SJCRH30 (cell line): ENCODE measurements at regions not wholly inside any gene's neighbourhood (a gene's known extent, or its start where the extent isn't known, plus 50 kb on each side); places are given as distances from the start of the nearest gene placed in this dataset.

Experiments
- DNase-seq, 2 experiments: peaks; one replicate each; pipeline ENCODE4 v3.0.0-alpha.2; 2015 to 2020
- H3K27ac ChIP-seq: fragments of 250-450 bp; sonication (Bioruptor Pico); 2 replicates; pipeline ENCODE4 v1.5.1; 2020; ENCODE audit warnings: mild to moderate bottlenecking, moderate library complexity
- H3K27me3 ChIP-seq: fragments of 250-450 bp; sonication (Bioruptor Pico); 2 replicates; pipeline ENCODE4 v1.5.1; 2020; ENCODE audit warnings: mild to moderate bottlenecking, moderate library complexity
- H3K36me3 ChIP-seq: fragments of 250-450 bp; sonication (Bioruptor Pico); 2 replicates; pipeline ENCODE4 v1.5.1; 2020; ENCODE audit warnings: mild to moderate bottlenecking, moderate library complexity
- H3K4me1 ChIP-seq: fragments of 250-450 bp; sonication (Bioruptor Pico); 2 replicates; pipeline ENCODE4 v1.5.1; 2020; ENCODE audit warnings: mild to moderate bottlenecking, moderate library complexity
- H3K4me3 ChIP-seq: fragments of 250-450 bp; sonication (Bioruptor Pico); 2 replicates; pipeline ENCODE4 v1.5.1; 2020; ENCODE audit warnings: mild to moderate bottlenecking, moderate library complexity
- H3K9me3 ChIP-seq: fragments of 250-450 bp; sonication (Bioruptor Pico); replicated peaks from 2 replicates; pipeline ENCODE4 v1.5.1; 2020; ENCODE audit warnings: mild to moderate bottlenecking, moderate library complexity

GRCh38 chr4:177605252-177605651 lies 163.0 kb upstream of the AGA start:
- H3K27ac ChIP-seq, result no peak overlapping the region
- no peaks in the 10 kb centered on the region for H3K36me3 ChIP-seq
- no peak for DNase-seq
- no peaks in the 10 kb centered on the region for H3K27me3 ChIP-seq
- no peak overlapping the region for H3K4me3 ChIP-seq
- H3K9me3 ChIP-seq, result no peaks in the 10 kb centered on the region
- H3K4me1 ChIP-seq, result no peaks in the 10 kb centered on the region

- no peaks in the 10 kb centered on the region for H3K27me3 ChIP-seq
Measured at GRCh38 chr4:177607111-177607573, 164.9 kb upstream of the AGA start.

DNA sequence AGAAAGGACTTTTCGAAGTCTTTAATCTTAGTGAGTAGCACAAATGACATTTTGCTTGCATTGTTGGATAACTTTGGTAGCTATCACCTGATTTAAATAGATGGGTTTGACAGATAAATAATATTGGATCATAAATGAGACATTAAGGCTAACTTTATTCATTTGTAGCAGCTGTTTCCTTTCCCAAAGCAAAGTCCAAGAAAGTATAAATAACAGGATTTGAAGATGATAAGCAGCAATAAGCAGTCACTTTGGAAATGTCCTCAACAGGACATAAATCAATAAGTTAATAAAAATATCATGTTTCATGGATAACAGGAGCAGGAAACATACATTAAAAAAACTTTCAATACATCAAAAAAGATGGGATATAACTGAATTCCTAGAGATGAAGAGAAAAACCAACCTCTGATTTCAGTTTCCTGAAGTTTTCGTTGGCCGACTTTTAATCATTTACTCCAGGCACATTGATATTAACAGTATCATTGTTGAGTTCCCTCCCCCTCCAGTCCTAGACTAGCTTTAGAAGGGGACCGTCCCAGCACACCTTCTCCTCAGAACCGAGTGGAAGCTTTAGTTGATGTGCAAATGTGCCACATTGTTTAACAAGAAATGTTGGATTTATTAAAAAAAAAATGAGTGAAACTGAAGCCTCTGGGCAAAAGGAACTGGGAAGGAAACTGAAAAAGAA lies 169.9 kb upstream of the AGA start:
- Histone ChIP-seq H3K4me1 (no peaks in the 10 kb centered on the region), H3K27ac (no peak overlapping the region), H3K9me3 (no peaks in the 10 kb centered on the region), H3K27me3 (no peaks in the 10 kb centered on the region), H3K4me3 (no peak overlapping the region), H3K36me3 (no peaks in the 10 kb centered on the region)
- DNase-seq, result no peak

More at GRCh38 chr4:177607111-177607573, 164.9 kb upstream of the AGA start:
- H3K4me3 ChIP-seq, result no peak overlapping the region
- no peak for DNase-seq
- no peak overlapping the region for H3K27ac ChIP-seq
- H3K36me3 ChIP-seq, result no peaks in the 10 kb centered on the region
- no peaks in the 10 kb centered on the region for H3K4me1 ChIP-seq
- H3K9me3 ChIP-seq, result no peaks in the 10 kb centered on the region

DNA sequence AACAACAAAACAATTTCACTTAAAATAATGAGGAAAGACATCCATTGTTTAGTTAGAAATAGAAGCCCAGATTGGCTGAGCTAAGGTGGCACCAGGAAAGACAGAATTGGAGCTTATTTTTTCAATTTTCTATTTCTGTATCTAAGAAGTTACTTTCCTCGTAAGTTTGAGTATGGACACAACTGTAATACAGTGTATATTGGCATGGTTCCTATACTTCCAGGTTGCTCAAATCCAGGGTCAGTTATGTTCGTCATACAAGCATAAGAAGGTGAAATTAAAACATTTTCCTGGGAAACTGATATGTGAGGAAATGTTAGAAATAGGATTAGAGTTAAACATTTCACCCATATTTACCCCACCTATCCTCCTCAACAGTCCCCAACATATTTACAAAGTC lies 170.4 kb upstream of the AGA start:
- H3K4me3 ChIP-seq, result no peak overlapping the region
- no peaks in the 10 kb centered on the region for H3K36me3 ChIP-seq
- H3K27ac ChIP-seq, result no peak overlapping the region
- no peaks in the 10 kb centered on the region for H3K4me1 ChIP-seq
- DNase-seq, result no peak
- no peaks in the 10 kb centered on the region for H3K27me3 ChIP-seq
- H3K9me3 ChIP-seq, result no peaks in the 10 kb centered on the region

- Histone ChIP-seq H3K36me3 (no peaks in the 10 kb centered on the region), H3K4me3 (no peak overlapping the region), H3K27ac (no peak overlapping the region), H3K4me1 (no peaks in the 10 kb centered on the region), H3K9me3 (no peaks in the 10 kb centered on the region), H3K27me3 (no peaks in the 10 kb centered on the region)
- DNase-seq, result no peak
Measured at GRCh38 chr4:177632481-177632880, 190.2 kb upstream of the AGA start.

DNA sequence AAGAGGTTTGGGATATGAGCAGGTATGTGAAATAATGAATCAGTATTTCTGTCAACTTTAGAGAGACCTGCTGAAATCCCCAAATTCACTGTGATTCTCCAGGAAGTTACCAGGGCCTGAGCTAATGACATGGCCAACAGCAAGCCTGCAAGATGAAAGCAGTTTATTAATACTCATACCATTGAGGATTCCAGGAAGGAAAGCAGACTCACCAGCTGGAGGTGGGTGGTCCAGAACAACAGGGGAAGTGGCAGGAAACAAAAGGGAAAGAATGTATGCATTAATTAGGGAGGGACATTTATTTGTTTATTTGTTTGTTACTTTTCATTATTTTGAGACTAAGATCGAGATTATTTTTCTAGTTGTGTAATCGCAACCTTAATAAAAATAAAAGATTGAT lies 196.6 kb upstream of the AGA start:
- Histone ChIP-seq H3K9me3 (no peaks in the 10 kb centered on the region), H3K4me3 (no peak overlapping the region), H3K4me1 (no peaks in the 10 kb centered on the region), H3K27ac (no peak overlapping the region), H3K27me3 (no peaks in the 10 kb centered on the region), H3K36me3 (no peaks in the 10 kb centered on the region)
- DNase-seq, result no peak

DNA sequence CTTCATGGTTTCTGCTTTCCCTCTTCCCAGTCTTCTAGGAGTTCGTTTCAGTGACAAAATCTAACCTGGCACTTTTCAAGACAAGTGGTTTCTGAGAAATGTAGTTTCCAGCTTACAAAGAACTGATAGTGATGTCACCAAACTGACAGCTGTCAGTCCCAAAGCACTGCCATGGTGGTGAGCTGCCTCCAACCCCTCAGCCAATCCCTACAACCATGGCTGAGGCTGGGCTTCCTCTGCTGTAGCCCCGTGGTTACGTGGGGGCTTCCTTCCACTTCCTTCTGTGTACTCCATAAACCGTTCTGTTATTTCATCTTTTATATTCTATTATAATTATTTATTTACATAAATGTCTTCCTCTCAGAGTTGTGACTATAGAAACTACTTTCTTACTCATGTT lies 198.6 kb upstream of the AGA start:
- H3K36me3 ChIP-seq, result no peaks in the 10 kb centered on the region
- H3K27me3 ChIP-seq, result no peaks in the 10 kb centered on the region
- no peak overlapping the region for H3K4me3 ChIP-seq
- DNase-seq, result no peak
- no peak overlapping the region for H3K27ac ChIP-seq
- no peaks in the 10 kb centered on the region for H3K9me3 ChIP-seq
- no peaks in the 10 kb centered on the region for H3K4me1 ChIP-seq

DNA sequence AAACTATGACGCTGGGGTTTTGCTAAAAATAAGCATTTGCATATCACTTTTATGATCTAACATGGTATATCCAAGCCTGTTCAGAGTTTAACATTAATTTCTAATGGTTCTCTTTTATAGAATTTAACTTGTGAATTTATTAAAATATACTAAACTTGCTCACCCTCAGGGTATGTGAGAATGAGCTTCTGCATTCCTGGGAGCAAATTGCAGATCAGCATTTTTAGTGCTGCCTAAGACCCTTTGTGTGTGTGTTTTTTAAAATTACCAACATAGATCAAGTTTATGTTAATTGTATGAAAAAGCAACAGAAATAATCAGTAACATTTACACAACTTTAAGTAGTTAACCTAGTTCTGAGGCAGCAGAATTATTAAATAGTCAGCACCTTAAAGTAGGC lies 218.0 kb upstream of the AGA start:
- no peaks in the 10 kb centered on the region for H3K4me1 ChIP-seq
- H3K36me3 ChIP-seq, result no peaks in the 10 kb centered on the region
- H3K27ac ChIP-seq, result no peak overlapping the region
- H3K9me3 ChIP-seq, result no peaks in the 10 kb centered on the region
- DNase-seq, result no peak
- no peaks in the 10 kb centered on the region for H3K27me3 ChIP-seq
- no peak overlapping the region for H3K4me3 ChIP-seq

- Histone ChIP-seq H3K4me3 (no peak overlapping the region), H3K36me3 (no peaks in the 10 kb centered on the region), H3K27me3 (no peaks in the 10 kb centered on the region), H3K9me3 (no peaks in the 10 kb centered on the region), H3K4me1 (no peaks in the 10 kb centered on the region), H3K27ac (no peak overlapping the region)
- peak in 1 of 2 experiments; percentile 1 for DNase-seq
Measured at GRCh38 chr4:177667687-177668086, 225.4 kb upstream of the AGA start.

- no peaks in the 10 kb centered on the region for H3K9me3 ChIP-seq
- H3K27me3 ChIP-seq, result no peaks in the 10 kb centered on the region
- no peaks in the 10 kb centered on the region for H3K36me3 ChIP-seq
- no peak overlapping the region for H3K4me3 ChIP-seq
- H3K27ac ChIP-seq, result no peak overlapping the region
- DNase-seq, result no peak
- no peaks in the 10 kb centered on the region for H3K4me1 ChIP-seq
Measured at GRCh38 chr4:177671387-177671786, 229.2 kb upstream of the AGA start.

DNA sequence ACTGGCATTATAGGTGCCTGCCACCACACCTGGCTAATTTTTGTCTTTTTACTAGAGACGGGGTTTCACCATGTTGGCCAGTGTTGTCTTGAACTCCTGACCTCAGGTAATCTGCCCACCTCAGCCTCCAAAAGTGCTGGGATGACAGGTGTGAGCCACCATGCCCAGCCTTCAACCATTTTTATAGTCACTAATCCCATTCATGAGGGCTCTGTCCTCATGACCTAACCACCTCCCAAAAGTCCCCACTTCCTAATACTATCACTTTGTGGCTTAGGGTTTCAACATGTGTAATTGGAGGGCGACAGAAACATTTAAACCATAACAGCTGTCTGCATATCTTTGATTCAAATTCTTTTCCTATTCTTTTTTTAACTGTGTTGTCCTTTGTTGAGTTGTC lies 229.6 kb upstream of the AGA start:
- H3K9me3 ChIP-seq, result no peaks in the 10 kb centered on the region
- H3K27me3 ChIP-seq, result no peaks in the 10 kb centered on the region
- no peak overlapping the region for H3K27ac ChIP-seq
- no peaks in the 10 kb centered on the region for H3K36me3 ChIP-seq
- no peaks in the 10 kb centered on the region for H3K4me1 ChIP-seq
- no peak overlapping the region for H3K4me3 ChIP-seq
- no peak for DNase-seq

GRCh38 chr4:177673985-177674489 lies 231.8 kb upstream of the AGA start:
- Histone ChIP-seq H3K27me3 (no peaks in the 10 kb centered on the region), H3K9me3 (no peaks in the 10 kb centered on the region), H3K36me3 (no peaks in the 10 kb centered on the region), H3K4me1 (no peaks in the 10 kb centered on the region), H3K27ac (no peak overlapping the region), H3K4me3 (no peak overlapping the region)
- DNase-seq, result no peak

- Histone ChIP-seq H3K36me3 (no peaks in the 10 kb centered on the region), H3K4me3 (no peak overlapping the region), H3K9me3 (no peaks in the 10 kb centered on the region), H3K4me1 (no peaks in the 10 kb centered on the region), H3K27ac (no peak overlapping the region), H3K27me3 (no peaks in the 10 kb centered on the region)
- no peak for DNase-seq
Measured at GRCh38 chr4:177680308-177680707, 238.1 kb upstream of the AGA start.

GRCh38 chr4:177681902-177682301 lies 239.7 kb upstream of the AGA start:
- Histone ChIP-seq H3K27me3 (no peaks in the 10 kb centered on the region), H3K4me3 (no peak overlapping the region), H3K27ac (no peak overlapping the region), H3K9me3 (no peaks in the 10 kb centered on the region), H3K36me3 (no peaks in the 10 kb centered on the region), H3K4me1 (no peaks in the 10 kb centered on the region)
- no peak for DNase-seq

DNA sequence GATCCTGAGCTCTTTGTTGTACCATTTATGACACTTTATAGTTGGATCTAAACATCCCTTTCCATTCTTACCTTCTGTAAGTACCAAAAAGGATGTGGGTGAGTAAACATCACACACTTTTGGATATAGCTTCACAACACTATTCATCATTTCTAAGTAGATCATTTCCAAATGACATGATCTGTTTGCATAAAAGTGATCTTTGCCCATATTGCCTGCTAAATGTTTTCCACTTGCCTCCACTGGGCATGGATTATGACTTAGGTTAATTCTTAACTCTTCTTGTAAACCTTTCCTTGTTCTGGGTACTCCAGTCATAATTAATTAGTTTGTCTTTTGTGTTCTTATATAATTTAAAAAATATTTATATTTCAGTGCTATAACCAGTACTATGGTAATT lies 244.9 kb upstream of the AGA start:
- DNase-seq, result no peak
- Histone ChIP-seq H3K36me3 (no peaks in the 10 kb centered on the region), H3K4me1 (no peaks in the 10 kb centered on the region), H3K9me3 (no peaks in the 10 kb centered on the region), H3K27me3 (no peaks in the 10 kb centered on the region), H3K4me3 (no peak overlapping the region), H3K27ac (no peak overlapping the region)

GRCh38 chr4:177692907-177693306 lies 250.7 kb upstream of the AGA start:
- Histone ChIP-seq H3K9me3 (no peaks in the 10 kb centered on the region), H3K36me3 (no peaks in the 10 kb centered on the region), H3K4me3 (no peak overlapping the region), H3K27ac (no peak overlapping the region), H3K27me3 (no peaks in the 10 kb centered on the region), H3K4me1 (no peaks in the 10 kb centered on the region)
- DNase-seq, result no peak
